ENCODE measurements at regions not wholly inside any gene's neighbourhood (a gene's known extent, or its start where the extent isn't known, plus 50 kb on each side); places are given as distances from the start of the nearest gene placed in this dataset.

DNA sequence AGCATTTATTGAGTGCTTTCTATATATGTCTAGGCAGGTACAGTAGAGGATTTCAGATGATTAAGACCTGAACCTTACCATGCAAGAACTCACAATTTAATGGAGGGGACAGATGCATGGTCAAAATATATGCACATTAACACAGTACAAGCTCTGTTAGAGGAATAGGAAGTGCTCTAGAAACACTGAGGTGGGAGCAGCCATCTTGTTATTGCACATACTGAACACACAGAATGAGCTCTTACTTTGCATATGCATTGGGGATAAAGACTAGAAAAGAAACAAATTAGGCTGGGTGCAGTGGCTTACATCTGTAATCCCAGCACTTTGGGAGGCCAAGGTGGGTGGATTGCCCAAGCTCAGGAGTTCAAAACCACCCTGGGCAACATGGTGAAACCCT lies 438.3 kb downstream of the UTRN start:
- H3K18ac ChIP-seq (ENCODE audit: insufficient read length, low read depth, low read length), result no peak overlapping the region
- H2BK12ac ChIP-seq (ENCODE audit: insufficient read length, low read depth, low read length), result no peak overlapping the region
- no peak overlapping the region for H2BK120ac ChIP-seq (ENCODE audit: low read depth, low read length, poor library complexity, severe bottlenecking)
- H3K9ac ChIP-seq (ENCODE audit: extremely low read depth, insufficient read length, low read length), result no peak overlapping the region
- H4K5ac ChIP-seq (ENCODE audit: insufficient read length, low read depth, low read length), result no peak overlapping the region
- H4K8ac ChIP-seq (replicated peaks; ENCODE audit: insufficient read length, low read depth, low read length), result no peak overlapping the region
- no peak overlapping the region for H2BK20ac ChIP-seq (ENCODE audit: low read depth, low read length, poor library complexity, severe bottlenecking)
- no peak overlapping the region for H3K4ac ChIP-seq (ENCODE audit: low read depth, low read length)
- H3K27me3 ChIP-seq (ENCODE audit: insufficient read depth, low read length), result no peaks in the 10 kb centered on the region
- no peaks in the 10 kb centered on the region for H3K9me3 ChIP-seq (ENCODE audit: control insufficient read depth, low read depth, low read length)
- H3K4me1 Mint-ChIP-seq, result peaks cover 26% of the 10 kb centered on the region in 2 experiments
- H3K14ac ChIP-seq (ENCODE audit: insufficient read depth, low read length), result no peak overlapping the region
- peaks cover 0 to 18% (median 4%) of the 10 kb centered on the region in 3 experiments; a peak in 3 of 7 replicates for H3K36me3 Mint-ChIP-seq (ENCODE audit: insufficient read depth in 1 of 3, low read depth in 3 of 3)
- H3K27ac ChIP-seq (ENCODE audit: insufficient read length, low read depth, low read length), result no peak overlapping the region
- H3T11ph ChIP-seq (ENCODE audit: low read length), result no peak overlapping the region
- H3K4me2 ChIP-seq (ENCODE audit: insufficient read depth, insufficient read length, low read length), result no peak overlapping the region
- H3K56ac ChIP-seq (ENCODE audit: insufficient read length, low read depth, low read length), result no peak overlapping the region
- H3K27me3 Mint-ChIP-seq (ENCODE audit: low read depth), result no peaks in the 10 kb centered on the region
- H3K79me2 ChIP-seq (ENCODE audit: insufficient read depth, low read length), result no peaks in the 10 kb centered on the region
- H4K20me1 ChIP-seq (ENCODE audit: control insufficient read depth, insufficient read depth, insufficient read length), result no peaks in the 10 kb centered on the region
- DNase-seq, result no peak
- no peaks in the 10 kb centered on the region for H3K9me3 Mint-ChIP-seq
- H3K23me2 ChIP-seq (ENCODE audit: insufficient read length, low read depth, low read length, poor library complexity, severe bottlenecking), result no peaks in the 10 kb centered on the region
- H3K23ac ChIP-seq (ENCODE audit: insufficient read length, low read depth, low read length), result no peak overlapping the region
- no peak overlapping the region for H2AK5ac ChIP-seq (ENCODE audit: insufficient read length, low read length)
- peaks cover 4% of the 10 kb centered on the region; the same call in 1 of the 2 replicates for H3K4me1 ChIP-seq (ENCODE audit: insufficient read depth, low read length)
- no peak overlapping the region for H2AFZ ChIP-seq (ENCODE audit: low read length)
- no peak for TF ChIP-seq CTCF (conservative IDR thresholded peaks at IDR 0.05)
- H2BK15ac ChIP-seq (ENCODE audit: low read depth, low read length), result no peak overlapping the region
- H4K91ac ChIP-seq (ENCODE audit: insufficient read length, low read depth, low read length), result no peak overlapping the region
- no peak overlapping the region for H3K27ac Mint-ChIP-seq
- no peak overlapping the region for H2BK5ac ChIP-seq (ENCODE audit: insufficient read length, low read length)
- H3K79me1 ChIP-seq (ENCODE audit: insufficient read depth, low read depth, low read length, poor library complexity, severe bottlenecking), result no peaks in the 10 kb centered on the region
- no peak overlapping the region for H3K4me3 Mint-ChIP-seq

Measured in H9 (cell line).